Stimulated activated CD8-positive, alpha-beta memory T cell treated with anti-CD3 and anti-CD28 coated beads, Interleukin-4, amount 100 ng/mL, for 1 hour (primary cell): ENCODE measurements at regions not wholly inside any gene's neighbourhood (a gene's known extent, or its start where the extent isn't known, plus 50 kb on each side); places are given as distances from the start of the nearest gene placed in this dataset.
"Not testable (repeated sequence)": the region's sequence is repeated elsewhere in the genome, so short reads cannot be mapped to it uniquely, and the experiment has no call there.

ENCODE experiments used
- DNase-seq, 2 donors: peaks; one replicate each; pipeline ENCODE4 v3.0.0-alpha.2; 2020; ENCODE audit warnings: low read depth in 2 of 2, low spot score in 1 of 2

DNA sequence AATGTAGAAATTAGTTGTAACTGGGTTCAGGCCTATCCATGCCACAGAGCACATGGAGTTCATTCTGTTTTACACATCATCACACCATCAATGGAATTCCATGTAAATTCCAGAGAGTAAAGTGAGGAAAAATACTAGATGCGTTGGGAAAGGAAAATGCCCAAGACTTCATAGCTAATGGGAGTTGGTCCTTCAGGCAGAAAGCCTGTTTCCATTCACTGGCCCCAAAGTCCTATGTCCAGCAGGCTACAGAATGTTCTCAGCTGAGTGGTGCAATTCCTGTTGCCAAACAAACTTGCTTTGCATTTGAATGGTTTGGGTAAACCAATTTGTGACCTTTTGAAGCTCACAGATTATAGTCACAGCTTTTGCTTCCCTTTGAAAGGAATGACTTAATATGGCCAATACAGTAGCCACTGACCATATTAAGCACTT lies 164.6 kb upstream of the PFN2 start:
- DNase-seq: no peak

DNA sequence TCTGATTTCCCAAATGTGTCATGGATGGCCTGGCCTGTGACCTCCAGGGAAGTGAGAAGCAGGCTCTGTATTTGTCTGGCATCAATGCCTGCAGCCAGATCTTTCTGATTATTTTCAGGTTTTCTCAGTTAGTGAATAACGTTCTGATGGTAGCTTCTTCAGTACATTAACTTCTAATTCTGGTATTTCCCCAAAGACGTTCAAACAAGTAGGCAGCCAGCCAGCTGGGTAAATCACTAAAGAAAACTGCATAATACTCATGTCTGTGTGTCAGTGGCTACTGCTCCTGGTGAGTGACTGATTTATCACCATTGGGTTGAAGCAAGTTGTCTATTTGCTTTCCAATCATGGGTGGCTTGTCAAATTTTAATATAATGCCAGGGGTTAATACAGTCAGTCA lies 162.6 kb upstream of the PFN2 start:
- DNase-seq: no peak

DNA sequence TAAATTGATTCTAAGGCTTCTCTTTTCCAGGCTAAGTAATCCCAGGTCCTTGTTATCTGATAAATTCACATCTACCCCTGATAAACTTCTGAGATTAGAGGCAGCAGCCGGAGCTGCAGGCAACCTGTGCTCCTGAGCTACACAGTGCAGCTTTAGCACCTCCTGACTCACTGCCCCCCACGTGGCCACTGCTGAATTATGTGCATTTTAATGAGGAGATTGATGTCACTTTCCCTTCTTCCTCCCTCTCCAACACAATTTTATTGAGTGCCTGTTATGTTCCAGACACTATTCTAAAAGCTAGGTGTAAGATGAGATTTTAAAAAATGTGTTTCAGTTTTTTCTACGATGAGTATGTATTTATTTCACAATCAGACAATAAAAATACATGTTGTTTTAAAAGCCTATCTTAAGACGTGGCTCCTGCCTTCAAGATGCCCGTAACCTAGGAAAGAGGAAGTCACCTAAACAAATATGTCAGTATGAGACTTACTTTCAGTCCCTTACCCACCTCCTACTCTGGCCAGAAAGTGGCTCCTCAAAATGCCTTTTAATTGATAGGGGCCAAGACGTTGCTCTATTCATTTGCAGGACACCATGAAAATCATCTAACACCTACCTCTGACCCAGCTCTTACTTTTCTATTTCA lies 161.5 kb upstream of the PFN2 start:
- no peak for DNase-seq

DNA sequence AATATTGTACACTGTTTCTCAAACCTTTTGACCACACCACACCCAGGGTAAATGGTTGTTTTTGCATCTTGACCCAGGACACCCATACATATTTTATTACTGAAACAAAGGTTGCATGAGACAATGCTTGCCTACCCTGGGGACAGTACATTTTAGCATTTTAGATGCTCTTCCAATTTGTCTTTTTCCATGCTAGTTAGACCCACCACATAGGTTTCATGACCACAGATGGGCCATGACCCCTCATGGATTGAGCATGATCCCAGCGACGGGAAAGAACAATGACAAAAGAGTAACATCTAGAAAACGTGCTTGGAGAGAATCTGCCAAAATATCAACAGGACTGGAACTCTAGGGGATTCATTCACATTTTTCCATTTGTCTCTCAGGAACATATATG lies 161.0 kb upstream of the PFN2 start:
- DNase-seq: no peak

DNA sequence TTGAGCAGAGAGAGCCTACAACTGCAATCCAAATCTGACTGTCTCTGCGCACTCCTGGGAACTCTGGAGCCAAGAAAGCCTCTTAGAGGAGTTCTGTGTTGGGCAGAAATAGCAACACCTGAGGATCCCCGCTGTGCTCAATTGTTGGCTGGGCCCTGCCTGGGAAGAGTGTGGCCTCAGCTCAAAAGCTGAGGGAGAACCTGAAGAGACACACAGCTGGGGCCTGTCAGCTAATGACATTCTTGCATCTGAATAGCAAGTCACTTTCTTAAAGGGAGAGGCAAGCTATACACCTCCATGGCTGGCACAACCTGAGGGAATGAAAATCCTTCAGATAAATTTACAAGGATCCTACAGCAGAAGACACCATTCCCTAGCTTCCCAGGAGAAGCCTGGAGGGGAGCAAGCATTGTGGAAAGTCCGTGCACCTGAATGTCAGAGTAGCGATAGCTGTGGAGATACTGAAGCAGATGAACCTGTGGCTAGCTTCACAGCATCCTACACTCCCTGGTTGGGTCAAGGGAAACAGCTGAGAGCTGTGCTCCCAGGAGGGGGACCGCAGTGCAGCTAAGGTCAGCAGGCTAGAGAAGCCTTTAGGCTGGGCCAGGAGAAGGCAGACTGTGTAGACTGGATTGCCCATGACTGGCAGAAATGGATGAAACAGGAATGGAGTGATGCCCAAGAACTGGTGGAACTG lies 159.9 kb upstream of the PFN2 start:
- DNase-seq: no peak

DNA sequence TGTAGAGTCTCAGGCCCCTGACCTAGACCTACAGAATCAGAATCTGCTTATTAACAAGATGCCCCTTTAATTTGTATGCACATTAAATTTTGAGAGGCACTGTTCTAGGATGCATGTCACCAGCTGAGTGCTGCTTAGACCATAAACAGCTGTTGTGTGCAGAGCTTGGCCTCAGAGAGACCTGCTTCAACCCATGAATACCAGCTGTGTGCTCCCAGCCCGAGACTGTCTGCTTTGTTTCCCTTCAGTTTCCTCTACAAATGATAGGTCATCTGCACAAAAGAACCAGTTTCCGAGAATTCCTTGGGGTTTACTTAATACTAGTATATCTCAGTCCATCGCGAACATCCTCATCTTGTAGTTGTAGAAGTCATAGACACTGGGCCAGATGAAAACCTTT lies 158.5 kb upstream of the PFN2 start:
- DNase-seq: no peak

DNA sequence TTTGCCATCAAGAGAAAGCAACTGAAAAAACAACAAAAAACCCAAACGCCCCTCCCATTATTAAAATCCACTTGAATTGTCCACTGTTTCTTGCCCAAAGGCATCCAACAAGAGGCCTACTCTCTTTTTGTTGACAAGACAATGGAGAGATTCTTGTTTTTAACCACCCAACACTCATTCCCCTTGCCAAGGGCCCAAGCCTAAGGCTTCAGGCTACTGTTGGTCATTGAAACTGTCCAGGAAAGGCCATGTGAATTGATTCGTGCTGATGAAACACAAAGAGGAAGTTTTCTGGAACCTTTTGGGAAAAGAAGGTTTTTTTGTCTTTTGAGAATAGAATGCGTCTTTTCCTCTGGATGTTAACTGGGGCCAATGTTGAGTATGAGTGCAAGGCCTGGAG lies 157.4 kb upstream of the PFN2 start:
- DNase-seq: no peak

DNA sequence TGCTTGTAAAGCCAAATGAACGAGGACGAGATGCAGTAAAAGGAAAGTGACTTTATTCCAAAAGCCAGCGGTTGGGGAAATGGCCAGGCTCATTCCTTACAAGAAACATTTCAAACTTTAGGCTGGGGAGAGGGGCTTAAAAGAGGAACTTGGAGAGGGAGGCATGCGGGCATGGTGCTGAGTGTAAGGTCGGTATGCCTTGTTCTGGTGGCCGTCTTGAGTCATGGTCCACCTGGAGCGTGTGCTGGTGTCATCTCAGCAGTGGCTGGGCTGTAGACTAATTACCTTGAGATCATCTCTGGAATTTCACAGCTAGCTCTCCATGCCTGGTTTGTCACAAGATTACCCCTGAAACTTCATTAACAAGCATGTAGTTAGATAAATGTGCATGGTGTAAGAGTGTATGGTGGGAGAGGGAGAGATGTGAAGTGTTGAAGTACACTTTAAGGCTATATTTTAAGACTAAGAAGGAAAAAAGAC lies 156.4 kb upstream of the PFN2 start:
- DNase-seq: no peak

DNA sequence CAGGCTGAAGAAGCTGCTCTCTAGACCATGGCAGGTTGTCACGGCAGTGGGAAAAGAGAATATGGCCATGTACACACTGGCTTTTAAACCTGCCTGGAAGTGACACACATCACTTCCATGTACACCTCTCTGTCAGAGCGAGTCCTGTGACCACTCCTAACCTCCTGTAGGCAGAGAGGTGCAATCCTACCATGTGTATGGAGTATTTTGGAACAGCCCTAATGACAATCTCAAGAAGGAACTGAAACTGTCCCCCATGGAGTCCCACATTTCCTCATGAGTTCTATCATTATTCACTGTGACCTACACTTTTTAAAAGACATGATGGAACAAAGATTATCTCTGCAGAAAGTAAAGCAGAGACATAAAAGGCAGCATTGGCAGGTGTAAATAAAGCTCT lies 153.4 kb upstream of the PFN2 start:
- DNase-seq: no peak

DNA sequence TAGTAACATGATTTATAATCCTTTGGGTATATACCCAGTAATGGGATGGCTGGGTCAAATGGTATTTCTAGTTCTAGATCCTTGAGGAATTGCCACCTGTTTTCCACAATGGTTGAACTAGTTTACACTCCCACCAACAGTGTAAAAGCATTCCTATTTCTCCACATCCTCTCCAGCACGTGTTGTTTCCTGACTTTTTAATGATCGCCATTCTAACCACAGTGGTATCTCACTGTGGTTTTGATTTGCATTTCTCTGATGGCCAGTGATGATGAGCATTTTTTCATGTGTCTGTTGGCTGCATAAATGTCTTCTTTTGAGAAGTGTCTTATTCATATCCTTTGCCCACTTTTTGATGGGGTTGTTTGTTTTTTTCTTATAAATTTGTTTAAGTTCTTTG lies 152.6 kb upstream of the PFN2 start:
- DNase-seq: not testable (repeated sequence)

DNA sequence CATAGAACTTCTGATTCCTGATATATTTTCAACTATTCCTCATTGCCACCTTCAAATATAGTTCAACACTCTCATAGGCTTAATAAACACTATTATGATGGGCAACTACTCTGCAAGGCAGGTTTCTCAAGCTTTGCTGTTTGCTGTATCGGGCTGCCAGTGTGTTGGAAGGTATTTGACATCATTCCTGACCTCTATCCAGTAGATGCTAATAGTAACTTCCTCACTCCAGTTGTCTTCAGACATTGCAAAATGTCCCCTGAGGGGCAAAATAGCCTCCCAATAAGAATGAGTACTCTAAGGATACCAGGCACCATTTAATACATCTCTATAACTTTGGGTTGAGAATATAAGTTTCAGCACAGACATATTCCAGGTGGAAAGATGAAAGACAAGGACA lies 147.5 kb upstream of the PFN2 start:
- DNase-seq: no peak

DNA sequence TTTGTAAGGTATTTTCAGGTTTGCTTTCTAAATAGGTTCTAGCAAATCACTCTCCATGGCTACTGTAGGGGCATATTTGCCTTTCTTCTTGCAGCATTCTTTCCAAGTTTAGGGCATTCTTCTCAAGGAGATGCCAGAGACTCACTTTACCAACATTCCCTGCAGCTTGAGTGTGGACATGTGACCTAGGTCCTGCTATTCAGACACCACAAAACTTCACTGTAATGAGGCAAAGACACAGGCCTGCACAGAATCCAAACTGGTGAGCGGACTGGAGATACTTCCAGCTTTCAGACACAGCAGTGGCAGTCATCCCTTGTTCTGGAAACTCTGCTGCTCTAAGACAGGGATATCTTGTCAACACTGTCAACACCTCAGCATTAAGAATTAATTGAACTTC lies 146.4 kb upstream of the PFN2 start:
- DNase-seq: no peak

DNA sequence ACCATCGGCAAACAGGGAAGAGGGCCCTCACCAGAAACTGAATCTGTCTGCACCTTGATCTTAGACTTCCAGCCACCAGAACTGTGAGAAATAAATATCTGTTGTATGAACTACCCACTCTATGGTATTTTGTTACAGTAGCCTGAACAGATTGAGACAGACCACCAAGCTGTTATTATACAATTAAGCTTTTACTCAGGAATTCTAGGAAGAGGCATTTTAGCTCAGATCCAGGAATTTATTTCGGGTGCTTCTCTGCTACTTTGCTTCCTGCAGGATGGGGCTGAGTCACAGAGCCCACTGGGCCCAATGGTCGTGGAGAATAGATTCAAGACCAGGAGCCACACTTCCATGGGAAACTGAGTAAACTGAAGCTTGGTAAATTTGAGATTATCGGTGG lies 145.5 kb upstream of the PFN2 start:
- DNase-seq: no peak

DNA sequence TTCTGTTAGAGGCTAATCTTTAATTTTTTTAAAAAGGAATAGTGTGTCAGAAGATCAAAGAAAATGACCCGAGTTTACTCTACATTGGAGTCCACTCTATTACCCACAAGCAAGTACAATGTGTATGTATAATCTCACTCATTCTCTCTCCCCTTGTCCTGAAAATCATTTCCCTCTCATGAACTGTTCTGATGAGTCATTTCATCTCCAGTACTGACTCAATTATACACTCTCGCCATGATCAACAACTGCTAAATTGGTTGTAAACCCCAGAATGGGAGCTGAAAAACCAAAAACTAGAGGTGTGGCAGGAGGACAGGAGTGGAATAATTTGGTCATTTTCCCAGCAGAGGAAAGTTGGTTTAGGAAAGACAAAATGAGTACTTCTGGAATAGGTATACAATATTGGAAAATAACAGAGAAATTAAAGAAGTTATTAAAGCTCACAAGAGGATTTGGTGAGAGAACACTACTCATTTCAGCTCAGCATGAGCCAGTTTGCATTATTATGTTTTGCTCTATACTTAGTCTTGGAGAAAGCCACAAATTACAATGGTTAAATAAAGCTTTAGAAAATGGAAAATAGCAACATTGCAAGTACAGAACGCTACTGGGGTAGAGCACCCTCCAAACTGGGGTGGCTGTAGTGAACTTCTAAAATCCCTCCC lies 144.3 kb upstream of the PFN2 start:
- no peak for DNase-seq

DNA sequence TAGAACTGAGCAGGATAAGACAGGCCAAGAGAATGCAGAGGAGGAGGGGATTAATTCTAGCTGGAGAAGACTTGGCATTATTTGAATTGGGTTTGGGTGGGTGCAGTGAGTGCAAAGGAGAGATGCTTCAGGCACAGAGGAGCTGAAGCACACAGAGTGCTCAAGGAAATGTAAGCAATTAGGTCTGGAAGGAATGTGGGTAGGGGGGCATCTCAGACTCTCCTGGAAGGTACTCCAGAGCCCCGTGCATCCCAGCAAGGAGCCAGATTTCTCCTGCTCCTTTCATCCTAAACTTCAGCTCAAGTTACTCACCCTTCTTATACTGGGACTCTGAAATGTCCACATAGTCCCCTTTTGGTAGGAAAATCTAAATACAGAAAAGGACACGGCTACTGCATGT lies 143.6 kb upstream of the PFN2 start:
- DNase-seq: no peak

DNA sequence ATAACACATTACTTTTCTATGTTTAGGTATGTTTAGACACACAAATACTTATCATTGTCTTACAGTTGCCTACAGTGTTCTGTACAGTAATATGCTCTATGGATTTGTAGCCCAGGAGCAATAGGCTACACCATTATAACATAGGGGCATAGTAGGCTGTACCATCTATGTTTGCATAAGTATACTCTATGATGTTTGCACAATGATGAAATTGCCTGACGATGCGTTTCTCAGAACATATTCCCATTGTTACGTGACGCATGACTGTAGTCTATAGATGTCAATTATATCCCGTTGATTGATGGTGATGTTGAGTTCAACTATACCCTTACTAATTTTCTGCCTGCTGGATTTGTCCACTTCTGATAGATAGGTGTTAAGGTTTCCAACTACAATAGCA lies 139.4 kb upstream of the PFN2 start:
- DNase-seq: no peak

DNA sequence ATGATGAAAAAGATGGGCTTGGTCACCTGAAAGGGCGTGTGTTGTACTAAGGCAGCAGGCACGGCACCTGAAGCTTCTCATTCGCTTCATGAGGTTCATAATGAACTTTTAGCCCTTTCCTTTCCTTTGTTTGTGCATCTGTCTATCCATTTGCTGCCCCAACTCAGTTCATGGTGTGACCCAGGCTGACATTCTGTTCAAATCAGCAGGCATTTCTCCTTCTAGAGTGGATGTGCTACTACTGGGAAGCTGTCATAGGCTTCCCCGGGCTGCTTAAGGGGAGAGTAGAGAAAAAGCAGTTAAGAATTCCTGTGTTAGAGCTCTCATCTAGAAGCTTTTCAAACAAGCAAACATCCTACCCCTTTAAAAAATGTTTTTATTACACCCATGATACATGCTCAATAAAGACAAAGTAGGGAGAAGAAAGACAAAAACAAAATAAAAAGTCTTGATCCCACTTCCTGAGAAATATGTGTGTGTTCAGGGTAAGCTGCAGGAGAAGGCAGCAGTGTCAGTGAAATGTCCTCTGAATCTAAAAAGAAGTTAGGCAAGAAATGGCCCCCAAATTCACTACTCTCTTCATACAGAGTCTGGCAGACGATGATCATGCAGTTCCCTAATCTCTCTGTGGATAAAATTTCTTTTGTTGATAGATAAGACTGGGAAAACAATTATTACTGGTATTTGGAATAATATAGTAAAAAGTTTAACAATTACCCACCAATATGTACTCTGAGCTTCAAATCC lies 136.9 kb upstream of the PFN2 start:
- DNase-seq: no peak

DNA sequence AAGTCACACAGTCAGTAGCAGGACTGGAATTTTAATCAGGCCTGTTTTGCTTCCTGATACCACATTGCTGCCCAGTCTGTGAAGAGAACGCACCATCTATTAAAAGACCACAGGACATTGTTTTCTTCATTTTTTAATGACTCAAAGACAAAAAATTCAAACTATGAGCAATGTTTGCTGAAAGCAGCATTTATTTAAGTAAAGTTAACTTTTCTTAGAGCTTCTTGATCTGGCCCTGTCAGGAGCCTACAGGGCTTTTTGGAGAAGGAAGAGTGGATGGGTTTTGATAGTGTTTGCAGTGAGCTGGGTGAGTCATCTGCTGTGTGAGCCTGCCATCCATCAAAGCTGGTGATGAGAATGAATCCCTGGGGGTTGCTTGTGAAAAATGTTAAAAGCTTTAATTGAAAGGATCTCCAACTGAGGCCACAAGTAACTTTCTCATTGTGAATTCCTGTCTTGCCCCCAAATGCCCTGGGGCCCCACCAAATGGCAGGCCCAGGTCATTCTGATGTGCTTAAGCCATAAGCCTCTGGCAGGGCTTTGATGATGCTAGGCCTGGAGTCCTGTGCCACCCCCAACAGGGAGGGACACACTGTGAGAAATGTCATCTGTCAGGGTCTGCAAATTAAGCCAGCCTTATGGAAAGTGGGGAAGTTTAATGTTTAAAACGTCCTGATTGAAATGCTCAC lies 136.2 kb upstream of the PFN2 start:
- DNase-seq: no peak

DNA sequence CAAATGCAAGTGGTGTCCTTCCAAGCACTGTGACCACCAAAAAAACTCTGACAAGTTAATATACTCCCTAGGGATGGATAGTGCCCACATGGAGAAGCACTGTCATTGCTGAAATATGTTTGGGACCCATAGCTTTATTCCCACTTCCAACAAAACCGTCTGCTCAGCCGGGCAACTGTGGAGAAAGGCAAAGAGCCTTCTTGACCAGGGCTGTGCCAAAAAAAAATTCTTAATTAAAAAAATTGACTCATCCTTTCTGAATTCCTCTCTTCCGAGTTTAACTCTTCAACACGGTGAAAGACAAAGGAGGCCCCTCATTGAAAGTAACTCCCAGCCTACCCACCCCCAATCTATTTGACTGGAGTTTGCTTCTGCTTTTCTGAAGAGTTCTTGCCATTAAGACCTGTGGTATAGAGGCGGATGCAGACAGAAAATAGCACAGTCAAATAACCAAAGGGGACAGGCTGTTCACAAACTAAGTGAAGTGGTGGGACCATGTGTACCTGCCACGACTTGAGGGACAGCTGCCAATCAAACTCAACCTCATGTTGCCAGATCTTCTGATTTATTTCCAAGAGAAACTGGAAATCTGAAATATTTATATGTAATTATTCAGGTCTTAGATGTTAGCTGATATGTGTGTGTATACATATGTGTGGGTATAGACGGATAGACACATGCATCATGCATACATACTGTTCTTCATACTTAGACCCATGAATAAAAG lies 135.4 kb upstream of the PFN2 start:
- DNase-seq: no peak

DNA sequence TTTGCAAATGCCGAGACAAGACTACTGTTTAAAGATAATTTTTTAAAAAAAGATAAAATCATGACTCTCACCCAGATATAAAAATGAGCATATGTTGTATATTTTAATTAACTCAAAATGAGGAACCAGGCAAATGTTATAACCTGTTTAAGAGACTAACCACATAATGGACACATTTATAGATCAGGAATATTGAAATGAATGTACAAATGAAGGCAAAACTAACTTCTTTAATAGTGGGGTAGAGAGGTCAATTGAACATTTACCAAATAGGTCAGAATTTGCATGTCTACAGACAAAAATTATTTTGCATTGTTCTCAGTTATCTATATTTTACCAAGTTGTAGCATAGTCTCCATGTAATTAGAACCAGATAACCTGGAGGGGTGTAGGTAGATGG lies 134.3 kb upstream of the PFN2 start:
- DNase-seq: no peak

DNA sequence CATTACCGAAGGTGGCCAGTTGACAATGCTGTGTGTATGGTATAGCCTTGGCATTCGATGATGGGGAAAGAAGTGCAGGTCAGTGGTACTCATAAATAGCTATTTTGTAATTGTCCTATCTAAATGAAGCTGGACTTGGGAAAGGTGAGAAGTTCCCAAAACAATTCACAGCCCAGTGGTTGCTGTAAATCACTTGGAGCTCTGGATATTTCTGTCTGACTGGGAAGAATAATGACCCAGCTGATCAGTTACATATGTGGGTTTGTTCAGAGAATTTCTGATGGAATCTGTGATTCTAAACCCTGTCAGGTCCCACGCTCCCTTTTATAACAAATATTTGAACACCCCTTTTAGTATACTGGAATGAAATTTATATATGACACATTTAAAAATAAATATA lies 133.9 kb upstream of the PFN2 start:
- no peak for DNase-seq
